ENCODE measurements at regions not wholly inside any gene's neighbourhood (a gene's known extent, or its start where the extent isn't known, plus 50 kb on each side); places are given as distances from the start of the nearest gene placed in this dataset.

GRCh38 chr11:129573161-129573560 lies 197.5 kb downstream of the BARX2 start:
- no peak for DNase-seq (ENCODE audit: low spot score in 2 of 2)
- no peak for ATAC-seq (ENCODE audit: low read depth)
- Mint-ChIP-seq H3K4me1 (no peaks in the 10 kb centered on the region), H3K4me3 (no peak overlapping the region), H3K27me3 (peaks cover 4% of the 10 kb centered on the region), H3K9me3 (peaks cover 17% of the 10 kb centered on the region), H3K27ac (no peak overlapping the region), H3K36me3 (no peaks in the 10 kb centered on the region)

GRCh38 chr11:129574431-129574830 lies 198.8 kb downstream of the BARX2 start:
- Mint-ChIP-seq H3K4me1 (no peaks in the 10 kb centered on the region), H3K27me3 (peaks cover 9% of the 10 kb centered on the region), H3K9me3 (peaks cover 9% of the 10 kb centered on the region), H3K4me3 (no peak overlapping the region), H3K27ac (no peak overlapping the region), H3K36me3 (no peaks in the 10 kb centered on the region)
- DNase-seq (ENCODE audit: low spot score in 2 of 2), result no peak
- ATAC-seq (ENCODE audit: low read depth), result no peak

- ATAC-seq (ENCODE audit: low read depth) (no peak), DNase-seq (ENCODE audit: low spot score in 2 of 2) (no peak)
- H3K36me3 Mint-ChIP-seq, result no peaks in the 10 kb centered on the region
- H3K9me3 Mint-ChIP-seq, result peaks cover 6% of the 10 kb centered on the region
- H3K4me1 Mint-ChIP-seq, result no peaks in the 10 kb centered on the region
- H3K4me3 Mint-ChIP-seq, result no peak overlapping the region
- no peak overlapping the region for H3K27ac Mint-ChIP-seq
- H3K27me3 Mint-ChIP-seq, result peaks cover 9% of the 10 kb centered on the region
Observed at GRCh38 chr11:129576652-129577051, 201.0 kb downstream of the BARX2 start.

GRCh38 chr11:129578006-129578405 lies 202.4 kb downstream of the BARX2 start:
- DNase-seq (ENCODE audit: low spot score in 2 of 2), result no peak
- Mint-ChIP-seq H3K27ac (no peak overlapping the region), H3K4me1 (no peaks in the 10 kb centered on the region), H3K27me3 (peaks cover 9% of the 10 kb centered on the region), H3K4me3 (no peak overlapping the region), H3K36me3 (no peaks in the 10 kb centered on the region), H3K9me3 (peaks cover 7% of the 10 kb centered on the region)
- ATAC-seq (ENCODE audit: low read depth), result no peak

- no peaks in the 10 kb centered on the region for H3K36me3 Mint-ChIP-seq
- no peak for ATAC-seq (ENCODE audit: low read depth)
Observed at GRCh38 chr11:129580278-129580677, 204.6 kb downstream of the BARX2 start.

GRCh38 chr11:129584316-129584715 lies 208.7 kb downstream of the BARX2 start:
- Mint-ChIP-seq H3K27ac (no peak overlapping the region), H3K9me3 (peaks cover 4% of the 10 kb centered on the region), H3K36me3 (no peaks in the 10 kb centered on the region), H3K4me3 (no peak overlapping the region), H3K27me3 (no peaks in the 10 kb centered on the region), H3K4me1 (no peaks in the 10 kb centered on the region)
- DNase-seq (ENCODE audit: low spot score in 2 of 2) (no peak), ATAC-seq (ENCODE audit: low read depth) (no peak)

More at GRCh38 chr11:129580278-129580677, 204.6 kb downstream of the BARX2 start:
- Mint-ChIP-seq H3K9me3 (peaks cover 6% of the 10 kb centered on the region), H3K4me1 (no peaks in the 10 kb centered on the region), H3K4me3 (no peak overlapping the region), H3K27ac (no peak overlapping the region), H3K27me3 (peaks cover 9% of the 10 kb centered on the region)
- DNase-seq (ENCODE audit: low spot score in 2 of 2), result no peak

GRCh38 chr11:129589190-129589860 lies 213.7 kb downstream of the BARX2 start:
- Mint-ChIP-seq H3K36me3 (no peaks in the 10 kb centered on the region), H3K27ac (no peak overlapping the region), H3K4me3 (no peak overlapping the region), H3K27me3 (peaks cover 2% of the 10 kb centered on the region), H3K4me1 (no peaks in the 10 kb centered on the region), H3K9me3 (peaks cover 1% of the 10 kb centered on the region)
- no peak for DNase-seq (ENCODE audit: low spot score in 2 of 2)
- ATAC-seq (ENCODE audit: low read depth), result no peak

GRCh38 chr11:129590030-129590752 lies 214.5 kb downstream of the BARX2 start:
- ATAC-seq (ENCODE audit: low read depth) (no peak), DNase-seq (ENCODE audit: low spot score in 2 of 2) (no peak)
- H3K4me3 Mint-ChIP-seq, result no peak overlapping the region
- H3K27ac Mint-ChIP-seq, result no peak overlapping the region
- peaks cover 2% of the 10 kb centered on the region for H3K27me3 Mint-ChIP-seq
- peaks cover 1% of the 10 kb centered on the region for H3K9me3 Mint-ChIP-seq
- H3K4me1 Mint-ChIP-seq, result no peaks in the 10 kb centered on the region
- H3K36me3 Mint-ChIP-seq, result no peaks in the 10 kb centered on the region

- Mint-ChIP-seq H3K27ac (no peak overlapping the region), H3K4me1 (no peaks in the 10 kb centered on the region), H3K36me3 (no peaks in the 10 kb centered on the region), H3K9me3 (peaks cover 1% of the 10 kb centered on the region), H3K4me3 (no peak overlapping the region), H3K27me3 (peaks cover 2% of the 10 kb centered on the region)
- DNase-seq (ENCODE audit: low spot score in 2 of 2) (no peak), ATAC-seq (ENCODE audit: low read depth) (no peak)
Observed at GRCh38 chr11:129590753-129591475, 215.3 kb downstream of the BARX2 start.

- H3K27me3 Mint-ChIP-seq, result peaks cover 4% of the 10 kb centered on the region
- no peaks in the 10 kb centered on the region for H3K36me3 Mint-ChIP-seq
Observed at GRCh38 chr11:129591527-129591926, 215.9 kb downstream of the BARX2 start.

GRCh38 chr11:129592191-129592590 lies 216.5 kb downstream of the BARX2 start:
- peaks cover 4% of the 10 kb centered on the region for H3K27me3 Mint-ChIP-seq
- no peaks in the 10 kb centered on the region for H3K36me3 Mint-ChIP-seq
- DNase-seq (ENCODE audit: low spot score in 2 of 2) (no peak), ATAC-seq (ENCODE audit: low read depth) (no peak)
- H3K4me3 Mint-ChIP-seq, result no peak overlapping the region
- no peaks in the 10 kb centered on the region for H3K4me1 Mint-ChIP-seq
- no peak overlapping the region for H3K27ac Mint-ChIP-seq
- peaks cover 1% of the 10 kb centered on the region for H3K9me3 Mint-ChIP-seq

More at GRCh38 chr11:129591527-129591926, 215.9 kb downstream of the BARX2 start:
- Mint-ChIP-seq H3K9me3 (peaks cover 1% of the 10 kb centered on the region), H3K4me3 (no peak overlapping the region), H3K4me1 (no peaks in the 10 kb centered on the region), H3K27ac (no peak overlapping the region)
- ATAC-seq (ENCODE audit: low read depth) (no peak), DNase-seq (ENCODE audit: low spot score in 2 of 2) (no peak)

- Mint-ChIP-seq H3K27me3 (peaks cover 4% of the 10 kb centered on the region), H3K36me3 (no peaks in the 10 kb centered on the region), H3K4me3 (no peak overlapping the region), H3K9me3 (peaks cover 3% of the 10 kb centered on the region), H3K27ac (no peak overlapping the region), H3K4me1 (no peaks in the 10 kb centered on the region)
- no peak for DNase-seq (ENCODE audit: low spot score in 2 of 2)
- no peak for ATAC-seq (ENCODE audit: low read depth)
Observed at GRCh38 chr11:129593098-129593497, 217.4 kb downstream of the BARX2 start.

GRCh38 chr11:129595038-129595962 lies 219.7 kb downstream of the BARX2 start:
- no peak overlapping the region for H3K27ac Mint-ChIP-seq
- no peaks in the 10 kb centered on the region for H3K36me3 Mint-ChIP-seq
- peaks cover 3% of the 10 kb centered on the region for H3K9me3 Mint-ChIP-seq
- peaks cover 4% of the 10 kb centered on the region for H3K27me3 Mint-ChIP-seq
- no peak for DNase-seq (ENCODE audit: low spot score in 2 of 2)
- ATAC-seq (ENCODE audit: low read depth), result no peak
- no peaks in the 10 kb centered on the region for H3K4me1 Mint-ChIP-seq
- H3K4me3 Mint-ChIP-seq, result no peak overlapping the region
